T-helper 9 cell (primary cell): ENCODE measurements at regions not wholly inside any gene's neighbourhood (a gene's known extent, or its start where the extent isn't known, plus 50 kb on each side); places are given as distances from the start of the nearest gene placed in this dataset.
"Not testable (repeated sequence)": the region's sequence is repeated elsewhere in the genome, so short reads cannot be mapped to it uniquely, and the experiment has no call there.

Source experiments
- DNase-seq: peaks from one replicate; pipeline ENCODE4 v3.0.0-alpha.2; 2020

GRCh38 chr2:21908712-21909380, 785.1 kb downstream of the TDRD15 start:
- not testable (repeated sequence) for DNase-seq

- no peak for DNase-seq
These were observed 787.2 kb downstream of the TDRD15 start for GRCh38 chr2:21910832-21911507.

GRCh38 chr2:21912405-21912804, 788.6 kb downstream of the TDRD15 start:
- no peak for DNase-seq

- DNase-seq: no peak
These were observed 791.4 kb downstream of the TDRD15 start for GRCh38 chr2:21915201-21915600.

GRCh38 chr2:21916934-21917522, 793.3 kb downstream of the TDRD15 start:
- DNase-seq: no peak

GRCh38 chr2:21920721-21921120, 797.0 kb downstream of the TDRD15 start:
- DNase-seq: no peak

- no peak for DNase-seq
These were observed 801.0 kb downstream of the TDRD15 start for GRCh38 chr2:21924640-21925285.

- no peak for DNase-seq
These were observed 804.5 kb downstream of the TDRD15 start for GRCh38 chr2:21928292-21928691.

- no peak for DNase-seq
These were observed 806.5 kb downstream of the TDRD15 start for GRCh38 chr2:21930226-21930625.

- DNase-seq: no peak
These were observed 816.2 kb downstream of the TDRD15 start for GRCh38 chr2:21939967-21940366.

- DNase-seq: no peak
These were observed 820.8 kb downstream of the TDRD15 start for GRCh38 chr2:21944536-21944935.

- DNase-seq: no peak
These were observed 821.9 kb downstream of the TDRD15 start for GRCh38 chr2:21945658-21946057.

- DNase-seq: no peak
These were observed 823.3 kb downstream of the TDRD15 start for GRCh38 chr2:21947046-21947445.

- no peak for DNase-seq
These were observed 842.4 kb downstream of the TDRD15 start for GRCh38 chr2:21966139-21966538.

GRCh38 chr2:21970971-21971370, 847.2 kb downstream of the TDRD15 start:
- DNase-seq: no peak

GRCh38 chr2:21972586-21972985, 848.8 kb downstream of the TDRD15 start:
- no peak for DNase-seq

- no peak for DNase-seq
These were observed 857.4 kb downstream of the TDRD15 start for GRCh38 chr2:21981127-21981526.

GRCh38 chr2:21993002-21993401, 869.2 kb downstream of the TDRD15 start:
- DNase-seq: no peak

- DNase-seq: no peak
These were observed 872.6 kb downstream of the TDRD15 start for GRCh38 chr2:21996339-21996738.

- no peak for DNase-seq
These were observed 875.8 kb downstream of the TDRD15 start for GRCh38 chr2:21999522-21999921.

- no peak for DNase-seq
These were observed 878.3 kb downstream of the TDRD15 start for GRCh38 chr2:22002066-22002465.

GRCh38 chr2:22003270-22003669, 879.5 kb downstream of the TDRD15 start:
- DNase-seq: no peak

GRCh38 chr2:22011048-22011447, 887.3 kb downstream of the TDRD15 start:
- DNase-seq: no peak
